ENCODE measurements at regions not wholly inside any gene's neighbourhood (a gene's known extent, or its start where the extent isn't known, plus 50 kb on each side); places are given as distances from the start of the nearest gene placed in this dataset.

DNA sequence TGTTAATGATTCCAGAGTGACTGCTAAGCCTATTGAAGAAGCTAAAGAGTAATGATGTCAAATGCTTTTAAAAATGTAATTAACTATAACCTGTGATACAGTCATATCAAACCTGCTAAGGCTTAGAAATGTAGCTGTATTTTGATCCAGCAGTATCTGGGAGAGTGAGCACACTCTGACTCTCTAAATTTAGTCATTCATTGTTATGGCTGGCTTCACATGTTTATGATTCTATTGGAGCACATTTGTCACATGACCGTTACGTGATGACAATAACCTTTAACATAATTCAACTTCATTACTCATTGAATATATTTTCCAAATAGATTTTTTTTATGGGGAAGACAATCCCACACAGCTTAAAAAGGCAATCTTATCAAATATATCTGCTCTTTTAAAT is 587.1 kb downstream of the LMO4 start:
- no peak overlapping the region for H3K27ac ChIP-seq
- TF ChIP-seq, protein P1, sequence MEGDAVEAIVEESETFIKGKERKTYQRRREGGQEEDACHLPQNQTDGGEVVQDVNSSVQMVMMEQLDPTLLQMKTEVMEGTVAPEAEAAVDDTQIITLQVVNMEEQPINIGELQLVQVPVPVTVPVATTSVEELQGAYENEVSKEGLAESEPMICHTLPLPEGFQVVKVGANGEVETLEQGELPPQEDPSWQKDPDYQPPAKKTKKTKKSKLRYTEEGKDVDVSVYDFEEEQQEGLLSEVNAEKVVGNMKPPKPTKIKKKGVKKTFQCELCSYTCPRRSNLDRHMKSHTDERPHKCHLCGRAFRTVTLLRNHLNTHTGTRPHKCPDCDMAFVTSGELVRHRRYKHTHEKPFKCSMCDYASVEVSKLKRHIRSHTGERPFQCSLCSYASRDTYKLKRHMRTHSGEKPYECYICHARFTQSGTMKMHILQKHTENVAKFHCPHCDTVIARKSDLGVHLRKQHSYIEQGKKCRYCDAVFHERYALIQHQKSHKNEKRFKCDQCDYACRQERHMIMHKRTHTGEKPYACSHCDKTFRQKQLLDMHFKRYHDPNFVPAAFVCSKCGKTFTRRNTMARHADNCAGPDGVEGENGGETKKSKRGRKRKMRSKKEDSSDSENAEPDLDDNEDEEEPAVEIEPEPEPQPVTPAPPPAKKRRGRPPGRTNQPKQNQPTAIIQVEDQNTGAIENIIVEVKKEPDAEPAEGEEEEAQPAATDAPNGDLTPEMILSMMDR (conservative IDR thresholded peaks at IDR 0.05) = no peak

DNA sequence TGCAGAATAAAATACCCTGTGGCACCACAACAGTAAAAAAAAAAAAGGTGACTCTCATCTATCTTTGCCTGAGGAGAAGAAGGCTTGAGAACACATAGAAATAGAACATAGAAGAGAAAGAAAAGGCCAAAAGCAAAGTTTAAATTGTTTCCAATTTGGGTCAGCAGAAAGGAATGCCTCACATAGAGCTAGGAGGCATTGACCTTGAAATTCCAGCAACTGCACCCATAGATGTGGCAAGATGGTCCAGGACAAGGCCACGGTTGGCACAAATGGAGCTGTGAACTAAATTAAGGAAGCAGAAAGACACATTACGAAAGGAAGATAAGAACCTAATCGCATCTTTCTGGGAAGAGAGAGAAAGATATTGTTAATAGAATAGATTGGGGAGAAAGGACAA is 588.3 kb downstream of the LMO4 start:
- no peak overlapping the region for H3K27ac ChIP-seq
- TF ChIP-seq, protein P1 (conservative IDR thresholded peaks at IDR 0.05) = no peak

DNA sequence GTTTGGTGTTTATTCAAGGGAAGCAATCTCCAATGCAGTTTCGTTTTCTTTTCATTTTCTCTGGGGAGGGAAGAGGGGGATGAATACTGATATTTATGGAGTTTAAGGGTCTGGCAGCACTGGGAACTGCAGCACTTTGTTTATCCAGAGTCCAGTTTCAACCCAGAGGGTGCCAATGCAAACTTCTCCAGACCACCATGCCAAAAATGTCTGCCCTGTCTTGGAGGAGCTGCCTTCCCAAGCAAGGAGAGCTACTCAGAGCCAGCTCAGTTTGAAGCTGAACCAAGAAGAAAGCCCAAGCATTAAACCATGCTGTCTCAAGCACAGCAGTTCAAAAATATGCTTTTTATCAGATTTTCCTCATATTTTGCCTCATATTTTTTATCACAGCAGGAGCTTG is 589.7 kb downstream of the LMO4 start:
- TF ChIP-seq, protein P1 (conservative IDR thresholded peaks at IDR 0.05) = no peak
- no peak overlapping the region for H3K27ac ChIP-seq

DNA sequence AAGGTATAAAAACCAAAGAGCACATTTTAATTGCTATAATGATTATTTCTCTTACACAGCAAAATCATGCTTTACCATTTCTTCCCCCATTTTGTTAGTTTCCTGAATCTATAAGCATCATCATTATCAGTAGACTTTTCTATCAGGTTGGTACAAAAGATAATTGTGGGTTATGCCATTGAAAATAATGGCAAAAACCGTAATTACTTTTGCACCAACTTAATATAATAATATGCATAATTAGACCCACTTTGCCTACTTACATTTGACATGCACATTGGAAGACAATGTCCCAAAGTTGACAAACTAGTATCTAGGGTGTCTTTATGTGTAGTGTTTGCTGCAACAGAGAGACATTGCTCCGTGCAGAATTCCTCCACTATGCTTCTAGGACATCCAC is 594.2 kb downstream of the LMO4 start:
- no peak overlapping the region for H3K27ac ChIP-seq
- TF ChIP-seq, protein P1 (conservative IDR thresholded peaks at IDR 0.05) = no peak

DNA sequence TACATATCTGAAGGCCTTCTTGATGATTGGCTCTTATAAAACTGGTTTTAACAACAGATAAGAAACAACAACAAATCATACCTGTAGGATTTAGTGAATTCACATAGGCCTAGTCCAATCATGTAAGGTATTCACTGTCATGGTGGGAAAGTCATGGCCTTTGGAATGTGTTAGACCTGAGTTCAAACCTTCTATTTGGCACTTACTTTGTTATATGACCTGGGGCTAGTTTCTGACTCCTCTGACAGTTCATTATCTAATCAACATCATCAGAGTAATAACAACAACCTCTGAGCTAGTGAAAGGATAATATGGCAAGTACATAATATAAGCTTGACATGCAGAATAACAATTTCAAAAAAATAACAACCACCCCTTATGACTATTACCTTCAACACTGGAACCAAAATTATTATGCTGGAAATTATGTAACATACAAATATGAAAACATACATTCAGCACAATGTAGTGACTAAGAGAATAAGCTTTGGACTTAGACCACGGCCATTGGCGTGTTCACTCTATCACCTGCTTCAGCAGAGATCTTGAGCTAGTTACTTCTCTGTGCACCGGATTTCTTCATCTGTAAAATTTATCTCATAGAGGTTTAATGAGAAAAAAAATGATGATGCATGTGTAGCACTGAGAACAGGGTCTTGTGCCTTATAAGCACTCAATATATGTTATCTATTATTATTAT is 597.6 kb downstream of the LMO4 start:
- H3K27ac ChIP-seq = no peak overlapping the region
- TF ChIP-seq, protein P1 (conservative IDR thresholded peaks at IDR 0.05) = no peak

DNA sequence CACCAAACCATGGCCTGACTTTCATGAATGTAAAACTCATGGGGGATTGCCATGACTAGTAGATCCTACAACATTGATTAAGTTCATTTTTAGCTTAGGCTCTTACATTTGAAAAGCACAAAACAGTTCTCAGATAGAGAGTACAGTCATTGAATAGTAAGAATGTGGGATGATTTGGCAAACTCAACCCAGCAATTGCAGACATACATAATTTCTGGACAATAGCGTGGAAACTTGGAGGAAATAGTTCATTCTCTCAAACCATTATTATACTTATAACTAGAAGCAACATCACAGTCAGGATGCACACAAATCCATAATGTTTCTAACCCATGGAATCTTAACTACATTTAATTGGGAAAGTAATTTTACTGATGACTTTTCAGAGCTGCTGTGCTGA is 598.2 kb downstream of the LMO4 start:
- no peak overlapping the region for H3K27ac ChIP-seq
- TF ChIP-seq, protein P1 (conservative IDR thresholded peaks at IDR 0.05) = no peak

DNA sequence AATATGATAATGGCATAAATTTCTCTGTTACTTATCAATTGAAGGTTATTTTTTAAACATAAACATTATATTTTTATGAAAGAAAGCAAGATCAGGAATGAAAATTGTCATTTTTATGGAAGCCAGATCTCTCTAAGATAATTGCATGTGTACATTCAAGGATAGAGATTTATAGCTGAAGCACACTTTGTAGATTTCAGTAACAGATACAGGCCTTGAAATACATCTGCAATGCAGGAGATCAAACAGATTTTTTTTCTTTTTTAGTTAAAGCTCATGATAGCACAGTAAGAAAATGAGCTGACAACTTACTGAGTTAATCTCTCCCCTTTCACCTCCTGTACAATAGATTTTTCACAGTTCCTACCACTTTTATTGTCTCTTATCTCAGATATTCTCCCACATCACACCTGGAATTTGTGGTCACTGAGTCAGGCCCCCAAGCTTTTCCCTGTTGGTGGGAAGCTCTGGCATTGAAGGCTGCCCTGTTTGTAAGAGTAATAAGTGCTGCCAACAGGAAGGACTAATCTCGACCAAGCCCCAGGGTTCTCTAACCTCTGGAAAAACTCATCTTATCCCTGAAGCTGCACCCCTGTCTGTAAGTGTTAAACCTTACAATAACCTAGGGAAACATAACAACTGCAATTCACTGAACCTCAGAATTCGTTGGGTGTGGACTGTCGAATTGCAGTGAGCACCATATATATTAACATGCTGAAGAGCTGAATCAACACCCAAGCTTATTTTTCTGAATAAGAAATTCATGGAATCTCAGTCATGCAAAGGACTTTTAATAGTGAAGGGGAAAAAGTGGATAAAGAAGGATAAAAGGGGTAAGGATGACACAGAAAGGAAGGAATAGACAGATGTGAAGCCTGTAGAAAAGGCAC is 599.0 kb downstream of the LMO4 start:
- no peak overlapping the region for H3K27ac ChIP-seq
- TF ChIP-seq, protein P1 (conservative IDR thresholded peaks at IDR 0.05) = no peak
